ENCODE measurements at regions not wholly inside any gene's neighbourhood (a gene's known extent, or its start where the extent isn't known, plus 50 kb on each side); places are given as distances from the start of the nearest gene placed in this dataset.

DNA sequence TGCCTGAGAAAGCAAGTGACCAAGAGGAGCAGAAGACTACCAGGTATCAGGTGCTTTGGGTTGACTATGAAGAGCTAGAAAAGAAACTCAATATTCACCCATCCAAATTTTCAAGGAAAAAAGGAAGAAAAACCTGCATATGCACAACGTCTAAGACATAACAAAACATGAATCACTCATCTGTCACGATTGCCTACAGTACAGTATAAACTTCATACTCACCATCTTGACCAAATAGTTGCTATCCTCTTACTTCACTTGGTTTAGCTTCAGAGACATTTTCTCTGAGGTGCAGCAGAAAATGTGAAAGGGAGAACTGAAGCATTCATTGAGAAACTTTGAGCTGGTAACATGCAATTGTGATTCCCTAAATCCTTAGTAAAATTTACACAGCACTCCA is 228.6 kb upstream of the MPDZ start:
- Histone ChIP-seq H3K27ac (ENCODE audit: low read length) (no peak overlapping the region), H3K9me3 (ENCODE audit: insufficient read depth, low read length) (no peaks in the 10 kb centered on the region), H2AFZ (ENCODE audit: low read depth, low read length) (no peak overlapping the region), H4K20me1 (ENCODE audit: insufficient read depth, low read length) (no peaks in the 10 kb centered on the region), H3K4me1 (ENCODE audit: low read length) (no peaks in the 10 kb centered on the region), H3K4me3 (ENCODE audit: low read length) (no peak overlapping the region), H3K27me3 (ENCODE audit: low read depth, low read length) (no peaks in the 10 kb centered on the region), H3K36me3 (replicated peaks; ENCODE audit: low read depth, low read length) (no peaks in the 10 kb centered on the region), H3K4me2 (ENCODE audit: low read length) (no peak overlapping the region), H3K79me2 (ENCODE audit: low read length) (no peaks in the 10 kb centered on the region), H3K9ac (ENCODE audit: low read length) (no peak overlapping the region)
- TF ChIP-seq EZH2phosphoT487 (IDR thresholded peaks at IDR 0.05; ENCODE audit: low read depth) = no peak
- TF ChIP-seq, protein P1, sequence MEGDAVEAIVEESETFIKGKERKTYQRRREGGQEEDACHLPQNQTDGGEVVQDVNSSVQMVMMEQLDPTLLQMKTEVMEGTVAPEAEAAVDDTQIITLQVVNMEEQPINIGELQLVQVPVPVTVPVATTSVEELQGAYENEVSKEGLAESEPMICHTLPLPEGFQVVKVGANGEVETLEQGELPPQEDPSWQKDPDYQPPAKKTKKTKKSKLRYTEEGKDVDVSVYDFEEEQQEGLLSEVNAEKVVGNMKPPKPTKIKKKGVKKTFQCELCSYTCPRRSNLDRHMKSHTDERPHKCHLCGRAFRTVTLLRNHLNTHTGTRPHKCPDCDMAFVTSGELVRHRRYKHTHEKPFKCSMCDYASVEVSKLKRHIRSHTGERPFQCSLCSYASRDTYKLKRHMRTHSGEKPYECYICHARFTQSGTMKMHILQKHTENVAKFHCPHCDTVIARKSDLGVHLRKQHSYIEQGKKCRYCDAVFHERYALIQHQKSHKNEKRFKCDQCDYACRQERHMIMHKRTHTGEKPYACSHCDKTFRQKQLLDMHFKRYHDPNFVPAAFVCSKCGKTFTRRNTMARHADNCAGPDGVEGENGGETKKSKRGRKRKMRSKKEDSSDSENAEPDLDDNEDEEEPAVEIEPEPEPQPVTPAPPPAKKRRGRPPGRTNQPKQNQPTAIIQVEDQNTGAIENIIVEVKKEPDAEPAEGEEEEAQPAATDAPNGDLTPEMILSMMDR (IDR thresholded peaks at IDR 0.05; ENCODE audit: low read depth, low read length) = no peak

- Histone ChIP-seq H3K4me1 (ENCODE audit: low read length) (no peaks in the 10 kb centered on the region), H3K27ac (ENCODE audit: low read length) (no peak overlapping the region), H3K27me3 (ENCODE audit: low read depth, low read length) (no peaks in the 10 kb centered on the region), H3K79me2 (ENCODE audit: low read length) (no peaks in the 10 kb centered on the region), H3K36me3 (replicated peaks; ENCODE audit: low read depth, low read length) (no peaks in the 10 kb centered on the region), H3K4me2 (ENCODE audit: low read length) (no peak overlapping the region), H2AFZ (ENCODE audit: low read depth, low read length) (no peak overlapping the region), H3K4me3 (ENCODE audit: low read length) (no peak overlapping the region), H3K9ac (ENCODE audit: low read length) (no peak overlapping the region), H4K20me1 (ENCODE audit: insufficient read depth, low read length) (no peaks in the 10 kb centered on the region), H3K9me3 (ENCODE audit: insufficient read depth, low read length) (no peaks in the 10 kb centered on the region)
- TF ChIP-seq, protein P1 (IDR thresholded peaks at IDR 0.05; ENCODE audit: low read depth, low read length) = no peak
- TF ChIP-seq EZH2phosphoT487 (IDR thresholded peaks at IDR 0.05; ENCODE audit: low read depth) = no peak
These were observed 226.3 kb upstream of the MPDZ start for GRCh38 chr9:13505797-13506196.

DNA sequence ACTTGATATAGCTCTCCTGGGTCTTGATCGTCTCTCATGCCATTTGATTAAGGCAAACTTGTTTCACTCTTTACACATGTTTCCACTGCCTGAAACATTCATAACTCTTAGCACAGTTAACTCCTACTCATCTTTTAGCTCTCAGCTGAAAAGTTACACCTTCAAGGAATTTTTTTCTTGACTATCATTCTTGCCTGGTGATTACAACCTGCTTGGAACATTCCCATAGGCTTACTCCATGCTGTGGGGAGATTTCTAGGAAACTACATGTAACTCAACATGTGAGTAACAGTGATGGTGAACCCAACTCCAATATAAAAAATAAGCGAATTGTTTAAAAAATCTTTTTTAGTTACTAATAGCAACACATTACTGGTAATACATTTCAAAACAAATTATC is 224.1 kb upstream of the MPDZ start:
- Histone ChIP-seq H3K27ac (ENCODE audit: low read length) (no peak overlapping the region), H3K9ac (ENCODE audit: low read length) (no peak overlapping the region), H3K27me3 (ENCODE audit: low read depth, low read length) (no peaks in the 10 kb centered on the region), H2AFZ (ENCODE audit: low read depth, low read length) (no peak overlapping the region), H3K9me3 (ENCODE audit: insufficient read depth, low read length) (no peaks in the 10 kb centered on the region), H4K20me1 (ENCODE audit: insufficient read depth, low read length) (no peaks in the 10 kb centered on the region), H3K4me3 (ENCODE audit: low read length) (no peak overlapping the region), H3K79me2 (ENCODE audit: low read length) (no peaks in the 10 kb centered on the region), H3K36me3 (replicated peaks; ENCODE audit: low read depth, low read length) (no peaks in the 10 kb centered on the region), H3K4me1 (ENCODE audit: low read length) (no peaks in the 10 kb centered on the region), H3K4me2 (ENCODE audit: low read length) (no peak overlapping the region)
- TF ChIP-seq, protein P1 (IDR thresholded peaks at IDR 0.05; ENCODE audit: low read depth, low read length) = no peak

DNA sequence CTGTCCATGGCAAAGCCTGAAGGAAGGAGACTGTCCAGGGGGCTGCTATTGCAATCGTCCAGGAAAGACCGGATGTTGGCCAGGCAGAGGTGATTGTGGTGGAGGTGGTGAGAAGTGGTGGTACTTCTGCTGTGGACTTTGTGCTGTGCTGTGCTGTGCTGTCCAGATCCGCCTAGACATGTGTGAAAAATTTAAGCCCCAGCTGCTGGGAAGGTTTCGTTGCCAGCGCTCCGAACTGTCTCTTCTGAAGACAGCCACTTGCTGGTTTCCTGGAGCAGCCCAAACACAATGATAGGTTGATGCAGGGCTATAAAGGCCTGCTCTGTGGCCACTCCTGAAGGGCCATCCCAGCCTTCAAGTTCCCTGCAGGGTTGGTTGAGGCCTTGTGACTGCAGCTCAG is 223.0 kb upstream of the MPDZ start:
- Histone ChIP-seq H3K4me1 (ENCODE audit: low read length) (no peaks in the 10 kb centered on the region), H3K79me2 (ENCODE audit: low read length) (no peaks in the 10 kb centered on the region), H3K9me3 (ENCODE audit: insufficient read depth, low read length) (no peaks in the 10 kb centered on the region), H3K4me2 (ENCODE audit: low read length) (no peak overlapping the region), H3K4me3 (ENCODE audit: low read length) (no peak overlapping the region), H3K9ac (ENCODE audit: low read length) (no peak overlapping the region), H2AFZ (ENCODE audit: low read depth, low read length) (no peak overlapping the region), H3K27me3 (ENCODE audit: low read depth, low read length) (no peaks in the 10 kb centered on the region), H4K20me1 (ENCODE audit: insufficient read depth, low read length) (no peaks in the 10 kb centered on the region), H3K27ac (ENCODE audit: low read length) (no peak overlapping the region), H3K36me3 (replicated peaks; ENCODE audit: low read depth, low read length) (no peaks in the 10 kb centered on the region)
- TF ChIP-seq, protein P1 (IDR thresholded peaks at IDR 0.05; ENCODE audit: low read depth, low read length) = no peak
- TF ChIP-seq EZH2phosphoT487 (IDR thresholded peaks at IDR 0.05; ENCODE audit: low read depth) = no peak

Data from OCI-LY3 (cell line).